ENCODE measurements at regions not wholly inside any gene's neighbourhood (a gene's known extent, or its start where the extent isn't known, plus 50 kb on each side); places are given as distances from the start of the nearest gene placed in this dataset.
A peak's percentile ranks its signal among the peaks of the same experiment; 100 is the strongest.

DNA sequence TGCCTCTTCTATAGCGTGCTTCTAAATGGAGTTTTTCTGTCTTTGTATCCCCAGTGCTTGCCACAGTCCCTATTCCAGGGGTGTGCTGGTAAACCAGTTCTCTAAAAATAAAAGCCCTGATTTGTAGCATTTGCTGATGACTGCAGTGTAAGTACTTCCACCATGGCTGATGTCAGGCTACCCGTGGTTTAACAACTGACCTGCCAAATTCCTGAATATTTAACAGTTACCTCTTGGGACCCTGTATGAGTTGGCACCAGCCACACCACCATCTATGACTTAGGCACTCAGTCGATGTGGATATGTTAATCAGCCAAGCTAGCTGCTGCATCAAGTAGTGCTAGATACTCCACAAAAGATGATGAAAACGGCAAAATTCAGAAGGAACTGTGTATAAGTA is 94.0 kb upstream of the MTNR1B start:
- no peak overlapping the region for H3K4me3 ChIP-seq (ENCODE audit: low read depth, low read length)
- DNase-seq (ENCODE audit: low read depth, low spot score), result no peak
- no peak for TF ChIP-seq CTCF (IDR thresholded peaks at IDR 0.05; ENCODE audit: low read depth, low read length)

DNA sequence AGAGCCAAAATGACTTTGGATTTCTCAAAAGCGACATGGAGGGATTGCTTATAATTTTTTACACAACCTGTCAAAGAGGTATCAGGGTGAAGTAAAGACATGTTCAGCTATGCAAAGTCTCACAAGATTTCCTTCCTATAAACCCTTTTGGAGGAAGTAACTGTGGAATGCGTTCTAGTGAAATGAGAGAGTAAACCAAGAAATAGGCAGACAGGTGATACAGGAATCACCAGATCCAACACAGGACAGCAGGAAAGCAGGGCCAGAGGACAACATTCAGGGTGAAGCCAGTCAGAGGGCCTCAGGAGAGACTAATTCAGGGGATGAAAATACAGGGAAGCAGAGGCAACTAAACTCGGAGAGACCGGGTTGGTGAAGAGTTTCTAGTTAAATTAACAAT is 90.4 kb upstream of the MTNR1B start:
- in situ Hi-C loops (cut with HindIII; ENCODE audit: low sequenced_read_pairs), result no loop called here
- DNase-seq (ENCODE audit: low read depth, low spot score), result no peak
- no peak for TF ChIP-seq CTCF (IDR thresholded peaks at IDR 0.05; ENCODE audit: low read depth, low read length)
- H3K4me3 ChIP-seq (ENCODE audit: low read depth, low read length), result no peak overlapping the region

More for the DNA sequence above, 94.0 kb upstream of the MTNR1B start:
- in situ Hi-C loops (cut with HindIII; ENCODE audit: low sequenced_read_pairs), result no loop called here

GRCh38 chr11:92880381-92880780 is 89.1 kb upstream of the MTNR1B start:
- no peak overlapping the region for H3K4me3 ChIP-seq (ENCODE audit: low read depth, low read length)
- in situ Hi-C loops (cut with HindIII; ENCODE audit: low sequenced_read_pairs), result no loop called here
- no peak for TF ChIP-seq CTCF (IDR thresholded peaks at IDR 0.05; ENCODE audit: low read depth, low read length)
- peak; percentile 56 for DNase-seq (ENCODE audit: low read depth, low spot score)

DNA sequence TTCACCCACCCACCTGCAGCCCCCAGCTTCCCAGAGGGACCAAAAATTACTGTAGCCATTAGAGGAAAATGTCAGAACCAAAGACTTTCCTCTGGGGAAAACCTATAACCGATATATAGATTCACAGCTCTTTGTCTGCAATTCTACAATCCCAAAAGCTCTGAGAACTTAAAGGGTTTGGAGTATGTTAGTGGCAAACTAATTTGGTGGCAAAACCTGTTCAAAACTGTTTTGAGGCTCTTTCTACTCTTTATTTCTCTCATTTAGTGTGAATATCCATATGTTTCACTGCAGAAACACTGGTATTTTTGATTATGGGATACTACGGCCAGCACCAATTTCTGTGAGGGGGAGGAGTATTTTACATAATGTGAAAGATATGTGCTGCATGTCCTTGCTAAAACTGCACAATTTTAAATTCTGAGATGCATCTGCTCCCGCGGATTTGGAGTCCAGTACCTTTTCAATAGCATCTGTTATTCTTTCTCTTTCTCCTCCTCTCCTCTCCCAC is 87.5 kb upstream of the MTNR1B start:
- no peak for DNase-seq (ENCODE audit: low read depth, low spot score)
- in situ Hi-C loops (cut with HindIII; ENCODE audit: low sequenced_read_pairs), result no loop called here
- no peak overlapping the region for H3K4me3 ChIP-seq (ENCODE audit: low read depth, low read length)
- no peak for TF ChIP-seq CTCF (IDR thresholded peaks at IDR 0.05; ENCODE audit: low read depth, low read length)

GRCh38 chr11:92882828-92883611 is 86.4 kb upstream of the MTNR1B start:
- in situ Hi-C loops (cut with HindIII; ENCODE audit: low sequenced_read_pairs), result no loop called here
- H3K4me3 ChIP-seq (ENCODE audit: low read depth, low read length), result no peak overlapping the region
- TF ChIP-seq CTCF (IDR thresholded peaks at IDR 0.05; ENCODE audit: low read depth, low read length), result no peak
- no peak for DNase-seq (ENCODE audit: low read depth, low spot score)

DNA sequence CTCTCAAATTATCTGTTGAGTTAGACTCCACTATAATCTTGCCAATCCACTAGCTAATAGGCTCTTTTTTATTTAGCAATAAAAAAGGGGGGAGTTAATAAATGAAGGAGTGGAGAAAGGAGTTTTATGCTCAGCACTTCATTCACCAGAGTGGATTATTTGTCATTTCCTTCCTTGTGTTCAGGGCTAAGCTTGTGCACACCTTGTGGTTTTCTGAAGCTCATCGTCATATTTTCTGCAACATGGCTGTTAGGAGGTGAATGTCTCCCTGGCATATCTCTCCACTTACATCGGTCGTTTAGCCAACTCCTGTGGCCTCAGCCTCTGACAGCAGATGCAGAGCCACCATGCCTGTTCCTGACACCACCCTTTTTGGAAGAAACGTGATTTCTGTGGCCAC is 83.9 kb upstream of the MTNR1B start:
- DNase-seq (ENCODE audit: low read depth, low spot score), result no peak
- no peak for TF ChIP-seq CTCF (IDR thresholded peaks at IDR 0.05; ENCODE audit: low read depth, low read length)
- in situ Hi-C loops (cut with HindIII; ENCODE audit: low sequenced_read_pairs), result no loop called here
- no peak overlapping the region for H3K4me3 ChIP-seq (ENCODE audit: low read depth, low read length)

Data from astrocyte of the spinal cord (primary cell).